ENCODE measurements at regions not wholly inside any gene's neighbourhood (a gene's known extent, or its start where the extent isn't known, plus 50 kb on each side); places are given as distances from the start of the nearest gene placed in this dataset.

DNA sequence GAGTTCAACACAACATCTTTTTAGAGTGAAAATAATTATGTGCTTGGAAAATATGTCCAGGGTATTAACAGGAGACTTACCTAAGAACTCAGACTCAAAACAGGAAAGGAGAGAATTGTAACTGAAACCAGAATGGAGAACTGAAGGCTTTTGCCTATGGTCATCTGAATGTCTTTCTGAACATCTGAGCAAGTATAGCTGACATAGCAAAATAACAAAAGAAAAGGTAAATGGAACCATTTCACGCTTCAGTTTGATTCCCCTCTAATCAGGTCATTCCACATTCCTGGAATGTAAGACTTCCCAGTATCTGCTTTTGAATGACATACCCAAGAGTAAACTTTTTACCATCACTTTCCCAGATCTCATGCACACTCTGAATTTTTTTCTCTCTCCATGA, 500.4 kb upstream of the HS3ST1 start:
- in situ Hi-C loops (cut with MboI; ENCODE audit: low sequenced_read_pairs), result no loop called here
- Histone ChIP-seq H3K27ac (ENCODE audit: insufficient read depth, low read length) (no peak overlapping the region), H2AK5ac (ENCODE audit: low read depth, low read length) (no peak overlapping the region), H2BK120ac (ENCODE audit: low read depth, low read length) (no peak overlapping the region), H3K18ac (ENCODE audit: low read depth, low read length) (no peak overlapping the region), H4K8ac (ENCODE audit: low read depth in 2 of 2, low read length in 2 of 2) (no peak overlapping the region), H2AFZ (replicated peaks; ENCODE audit: low read length, poor library complexity) (no peak overlapping the region), H3K56ac (ENCODE audit: extremely low read depth, insufficient read depth, low read length) (no peak overlapping the region), H2AK9ac (replicated peaks; ENCODE audit: low read depth, low read length, poor library complexity) (no peak overlapping the region), H3K14ac (replicated peaks; ENCODE audit: low read depth, low read length) (no peak overlapping the region), H2BK5ac (ENCODE audit: low read depth, low read length, poor library complexity, severe bottlenecking) (no peak overlapping the region), H3K79me1 (ENCODE audit: low read depth in 1 of 2, low read length in 2 of 2) (no peaks in the 10 kb centered on the region), H3K9ac (ENCODE audit: low read depth, low read length) (no peak overlapping the region), H3K27me3 (ENCODE audit: control insufficient read depth, insufficient read depth, low read length) (no peaks in the 10 kb centered on the region), H3K4me2 (ENCODE audit: low read depth, low read length) (no peak overlapping the region), H2BK20ac (ENCODE audit: low read depth, low read length) (no peak overlapping the region), H3K23ac (ENCODE audit: low read depth, low read length) (no peak overlapping the region), H4K20me1 (ENCODE audit: insufficient read depth, low read length) (no peaks in the 10 kb centered on the region), H4K5ac (ENCODE audit: low read depth, low read length) (no peak overlapping the region), H3K4ac (ENCODE audit: low read depth, low read length) (no peak overlapping the region), H3K4me3 (ENCODE audit: insufficient read depth, low read depth, low read length) (no peak overlapping the region), H3K9me3 (ENCODE audit: control insufficient read depth, insufficient read depth, low read length) (peaks cover 4% of the 10 kb centered on the region), H3K36me3 (ENCODE audit: control insufficient read depth, insufficient read depth, low read length) (no peaks in the 10 kb centered on the region), H2BK15ac (ENCODE audit: low read depth, low read length) (no peak overlapping the region), H3K9me1 (ENCODE audit: insufficient read depth, low read length) (no peaks in the 10 kb centered on the region), H3K4me1 (ENCODE audit: control insufficient read depth, insufficient read depth, low read length) (no peaks in the 10 kb centered on the region), H4K91ac (ENCODE audit: insufficient read depth, low read depth, low read length) (no peak overlapping the region)
- ATAC-seq (ENCODE audit: low read depth) (no peak), DNase-seq (no peak)
- ChIA-PET CTCF (no interaction called here), POLR2A (ENCODE audit: unreplicated experiment) (no interaction called here)
- BruUV-seq (replicated peaks), result no TSS peak
- dilution Hi-C loops (cut with HindIII; ENCODE audit: low sequenced_read_pairs, unreplicated experiment), result no loop called here
- WGBS, 2 experiments (ENCODE audit: extremely low coverage in 2 of 2, insufficient read length in 1 of 2), result no CpG with 5 or more reads among the region's 1 CpG
- no peak for TF ChIP-seq RFX5 (IDR thresholded peaks at IDR 0.05; ENCODE audit: low read depth, low read length)
- TF ChIP-seq MAFK (IDR thresholded peaks at IDR 0.05; ENCODE audit: low read depth, low read length), result peak; percentile 80
- no peak for TF ChIP-seq FOS (IDR thresholded peaks at IDR 0.05; ENCODE audit: low read depth, low read length)
- no peak for TF ChIP-seq BHLHE40 (IDR thresholded peaks at IDR 0.05; ENCODE audit: low read depth, low read length)
- TF ChIP-seq, protein P1, sequence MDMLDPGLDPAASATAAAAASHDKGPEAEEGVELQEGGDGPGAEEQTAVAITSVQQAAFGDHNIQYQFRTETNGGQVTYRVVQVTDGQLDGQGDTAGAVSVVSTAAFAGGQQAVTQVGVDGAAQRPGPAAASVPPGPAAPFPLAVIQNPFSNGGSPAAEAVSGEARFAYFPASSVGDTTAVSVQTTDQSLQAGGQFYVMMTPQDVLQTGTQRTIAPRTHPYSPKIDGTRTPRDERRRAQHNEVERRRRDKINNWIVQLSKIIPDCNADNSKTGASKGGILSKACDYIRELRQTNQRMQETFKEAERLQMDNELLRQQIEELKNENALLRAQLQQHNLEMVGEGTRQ (IDR thresholded peaks at IDR 0.05; ENCODE audit: low read depth, low read length), result no peak
- TF ChIP-seq ELK1 (IDR thresholded peaks at IDR 0.05; ENCODE audit: borderline replicate concordance, low read depth, low read length), result no peak
- no peak for TF ChIP-seq CEBPB (IDR thresholded peaks at IDR 0.05; ENCODE audit: low read depth, low read length)
- intact Hi-C loops (cut with micrococcal nuclease), result no loop called here
